Heart left ventricle (tissue), 16 donors: ENCODE measurements at regions not wholly inside any gene's neighbourhood (a gene's known extent, or its start where the extent isn't known, plus 50 kb on each side); places are given as distances from the start of the nearest gene placed in this dataset.

Experiments
- ATAC-seq, 4 donors: fragments of 200-7000 bp; cut with Tn5 transposase; one replicate each; pipeline ENCODE4 v1.9.1; 2020 to 2022; ENCODE audit warnings: moderate library complexity in 4 of 4, mild to moderate bottlenecking in 3 of 4, moderate number of reproducible peaks in 1 of 4
- DNase-seq, 5 donors: peaks; one replicate each; pipeline ENCODE4 v3.0.0-alpha.2; 2020
- H3K27ac ChIP-seq, 12 donors: fragments of 200-600 bp; sonication (generic) in 4 of 12; one replicate each; pipeline versions ENCODE4 v1.5.0 to v1.8.0; 2016 to 2022; ENCODE audit warnings: mild to moderate bottlenecking in 2 of 12
- H3K27me3 ChIP-seq, 9 donors: fragments of 200-600 bp; sonication (generic) in 2 of 9; one replicate each; pipeline versions ENCODE4 v1.5.1 to v1.8.0; 2016 to 2022; ENCODE audit warnings: mild to moderate bottlenecking in 3 of 9
- H3K36me3 ChIP-seq, 9 donors: fragments of 200-600 bp; sonication (generic) in 2 of 9; one replicate each; pipeline versions ENCODE4 v1.5.0 to v1.8.0; 2018 to 2022; ENCODE audit warnings: mild to moderate bottlenecking in 2 of 9
- H3K4me1 ChIP-seq, 12 donors: fragments of 200-600 bp; sonication (generic) in 4 of 12; one replicate each; pipeline versions ENCODE4 v1.5.0 to v1.8.0; 2016 to 2022; ENCODE audit warnings: mild to moderate bottlenecking in 3 of 12
- H3K4me3 ChIP-seq, 12 donors: fragments of 200-600 bp; sonication (generic) in 4 of 12; one replicate each; pipeline versions ENCODE4 v1.5.0 to v1.8.0; 2017 to 2022; ENCODE audit warnings: mild to moderate bottlenecking in 9 of 12, moderate library complexity in 4 of 12
- H3K9me3 ChIP-seq, 12 donors: fragments of 200-600 bp; sonication (generic) in 4 of 12; one replicate each; pipeline versions ENCODE4 v1.5.0 to v1.8.0; 2016 to 2022; ENCODE audit warnings: mild to moderate bottlenecking in 1 of 12
- POLR2A ChIP-seq, 2 donors: fragments of 450-650 bp; IDR thresholded peaks; one replicate each; pipeline ENCODE4 v1.6.1; 2017; ENCODE audit warnings: antibody characterized with exemption in 2 of 2, mild to moderate bottlenecking in 2 of 2, moderate library complexity in 2 of 2
- WGBS, 4 donors: extraction: QIAGEN DNeasy Blood & Tissue Kit in 2 of 4; methylation state at CpG; one replicate each; pipeline versions ENCODE4 v1.1.5 to v1.1.7; 2013 to 2018; 5-methylcytosine and 5-hydroxymethylcytosine counted together
- intact Hi-C, 10 donors: fragments of 100-400 bp; cut with DNase I; formaldehyde crosslinking; loops; one replicate each; pipeline versions ENCODE4 v1.11.1 to v1.14.2; 2022
- TF ChIP-seq, protein P1 (sequence below), 12 donors: fragments of 200-600 bp; sonication (generic) in 4 of 12; IDR thresholded peaks; one replicate each; pipeline versions ENCODE4 v1.5.0 to v1.8.0; 2018 to 2022; ENCODE audit warnings: antibody characterized with exemption in 12 of 12, mild to moderate bottlenecking in 5 of 12
- donor health status: ischemic (EF 13 %, LVEDD 7.1; RV severe dilation, severe dysfunction).
- donor health status: healthy with polysubstance abuse.
- donor health status: DM: no; HTN: yes; CAD: no.
- donor health status: DM: no; HTN: no; CAD: no.
- donor health status: ischemic (EF 25% LVEDD 6.9; RV normal size, moderate dysfunction).
- donor health status: ischemic (EF 25% LVEDD 5.7; RV mildly dilated, moderate dysfunction).
- donor health status: healthy.
- donor health status: DM: yes; HTN: yes; CAD: no.
- donor health status: ischemic (EF 35%, LVEDD 5.7; RV mildly dilated, moderate dysfunction).
- donor health status: nonischemic (EF 11% LVEDD 7.7; RV severe dilation, severe dysfunction).
- donor health status: DM: yes; HTN: yes; CAD: no.
- donor health status: PGD.
- donor health status: ischemic (EF 29% LVEDD 5.4; RV normal size, mild dysfunction).
- donor health status: nonischemic (EF 23%, LVEDD 6.1; RV moderate dilation, normal function).

DNA sequence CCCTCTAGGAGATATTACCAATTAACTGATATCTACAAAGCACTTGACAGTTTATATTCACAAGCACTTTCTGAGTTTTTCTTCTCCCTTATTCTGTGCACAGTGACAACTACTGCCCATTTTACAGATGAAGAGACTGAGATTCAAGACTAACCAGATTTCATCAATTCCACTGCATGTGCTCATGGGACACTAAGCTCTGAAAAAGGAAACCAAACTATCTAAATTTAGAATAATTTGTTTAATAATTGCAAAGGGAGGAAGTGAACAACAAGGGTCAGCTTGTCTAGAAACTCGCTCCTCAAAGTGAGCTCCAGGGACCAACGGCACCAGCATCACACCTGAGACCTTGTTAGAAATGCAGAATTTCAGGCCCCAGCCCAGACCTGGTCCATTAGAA is 50.8 kb upstream of the MYLIP start:
- H3K27me3 ChIP-seq: no peaks in the 10 kb centered on the region
- no peak for DNase-seq
- no peaks in the 10 kb centered on the region for H3K9me3 ChIP-seq
- intact Hi-C loops: no loop called here
- no peak overlapping the region for H3K27ac ChIP-seq
- WGBS, 4 donors: 54 to 82% (median 65%) methylated on average over 2 of the region's 2 CpGs
- H3K4me3 ChIP-seq: no peak overlapping the region
- no peak for ATAC-seq
- no peaks in the 10 kb centered on the region for H3K36me3 ChIP-seq
- H3K4me1 ChIP-seq: no peaks in the 10 kb centered on the region
- TF ChIP-seq POLR2A (IDR thresholded peaks at IDR 0.05): no peak
- TF ChIP-seq, protein P1, sequence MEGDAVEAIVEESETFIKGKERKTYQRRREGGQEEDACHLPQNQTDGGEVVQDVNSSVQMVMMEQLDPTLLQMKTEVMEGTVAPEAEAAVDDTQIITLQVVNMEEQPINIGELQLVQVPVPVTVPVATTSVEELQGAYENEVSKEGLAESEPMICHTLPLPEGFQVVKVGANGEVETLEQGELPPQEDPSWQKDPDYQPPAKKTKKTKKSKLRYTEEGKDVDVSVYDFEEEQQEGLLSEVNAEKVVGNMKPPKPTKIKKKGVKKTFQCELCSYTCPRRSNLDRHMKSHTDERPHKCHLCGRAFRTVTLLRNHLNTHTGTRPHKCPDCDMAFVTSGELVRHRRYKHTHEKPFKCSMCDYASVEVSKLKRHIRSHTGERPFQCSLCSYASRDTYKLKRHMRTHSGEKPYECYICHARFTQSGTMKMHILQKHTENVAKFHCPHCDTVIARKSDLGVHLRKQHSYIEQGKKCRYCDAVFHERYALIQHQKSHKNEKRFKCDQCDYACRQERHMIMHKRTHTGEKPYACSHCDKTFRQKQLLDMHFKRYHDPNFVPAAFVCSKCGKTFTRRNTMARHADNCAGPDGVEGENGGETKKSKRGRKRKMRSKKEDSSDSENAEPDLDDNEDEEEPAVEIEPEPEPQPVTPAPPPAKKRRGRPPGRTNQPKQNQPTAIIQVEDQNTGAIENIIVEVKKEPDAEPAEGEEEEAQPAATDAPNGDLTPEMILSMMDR (IDR thresholded peaks at IDR 0.05): no peak

- TF ChIP-seq, protein P1 (IDR thresholded peaks at IDR 0.05): no peak
- TF ChIP-seq POLR2A (IDR thresholded peaks at IDR 0.05): no peak
- H3K27me3 ChIP-seq: no peaks in the 10 kb centered on the region
- no peaks in the 10 kb centered on the region for H3K36me3 ChIP-seq
- no peak overlapping the region for H3K4me3 ChIP-seq
- H3K4me1 ChIP-seq: no peaks in the 10 kb centered on the region
- 83 to 95% (median 87%) methylated on average over 7 of the region's 7 CpGs for WGBS, 4 donors
- DNase-seq (no peak), ATAC-seq (no peak)
- no peak overlapping the region for H3K27ac ChIP-seq
- intact Hi-C loops: no loop called here
- no peaks in the 10 kb centered on the region for H3K9me3 ChIP-seq
These were observed 59.2 kb upstream of the MYLIP start for GRCh38 chr6:16069671-16070070.

- Histone ChIP-seq H3K27me3 (no peaks in the 10 kb centered on the region), H3K36me3 (no peaks in the 10 kb centered on the region), H3K9me3 (no peaks in the 10 kb centered on the region), H3K4me3 (no peak overlapping the region), H3K27ac (no peak overlapping the region), H3K4me1 (no peaks in the 10 kb centered on the region)
- intact Hi-C loops: no loop called here
- TF ChIP-seq, protein P1 (IDR thresholded peaks at IDR 0.05): no peak
- no peak for TF ChIP-seq POLR2A (IDR thresholded peaks at IDR 0.05)
- ATAC-seq (no peak), DNase-seq (no peak)
- 96 to 98% (median 98%) methylated on average over 9 to 39 of the region's 39 CpGs for WGBS, 4 donors
These were observed 59.7 kb upstream of the MYLIP start for GRCh38 chr6:16069222-16069621.

DNA sequence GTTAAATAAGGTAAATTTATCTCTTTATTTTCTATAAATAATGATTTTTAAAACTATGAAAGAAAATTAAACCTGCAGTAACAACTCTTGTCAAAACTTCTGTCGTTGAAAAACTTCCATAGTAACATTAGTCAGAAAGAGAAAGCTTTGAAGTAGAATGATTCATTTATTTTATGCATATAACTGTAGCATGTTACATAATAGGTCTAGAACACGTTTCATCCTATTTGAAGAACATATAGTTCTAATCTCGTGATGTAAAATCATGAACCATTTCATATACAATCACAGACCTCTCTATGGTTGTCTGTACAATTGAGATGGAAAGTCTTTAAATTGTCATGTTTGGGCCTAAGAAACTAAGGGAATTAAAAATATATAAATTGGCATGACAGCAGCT is 61.3 kb upstream of the MYLIP start:
- intact Hi-C loops: no loop called here
- H3K4me1 ChIP-seq: no peaks in the 10 kb centered on the region
- DNase-seq: no peak
- H3K36me3 ChIP-seq: no peaks in the 10 kb centered on the region
- H3K4me3 ChIP-seq: no peak overlapping the region
- WGBS, 4 donors: 89 to 92% (median 91%) methylated on average over 3 of the region's 3 CpGs
- TF ChIP-seq, protein P1 (IDR thresholded peaks at IDR 0.05): no peak
- no peak for TF ChIP-seq POLR2A (IDR thresholded peaks at IDR 0.05)
- no peak overlapping the region for H3K27ac ChIP-seq
- no peaks in the 10 kb centered on the region for H3K27me3 ChIP-seq
- H3K9me3 ChIP-seq: no peaks in the 10 kb centered on the region
- no peak for ATAC-seq
